Right ventricle myocardium inferior (tissue), 1 donor: ENCODE measurements at regions not wholly inside any gene's neighbourhood (a gene's known extent, or its start where the extent isn't known, plus 50 kb on each side); places are given as distances from the start of the nearest gene placed in this dataset.

ENCODE experiments used
- ATAC-seq: fragments of 200-7000 bp; cut with Tn5 transposase; one replicate; pipeline ENCODE4 v1.9.1; 2020; ENCODE audit warnings: mild to moderate bottlenecking, moderate library complexity
- DNase-seq: peaks from one replicate; pipeline ENCODE4 v3.0.0; 2021; ENCODE audit errors: missing footprints
- intact Hi-C: fragments of 100-400 bp; cut with DNase I; formaldehyde crosslinking; loops from one replicate; pipeline ENCODE4 v1.11.0; 2022
- donor health status: DM: no; HTN: yes; CAD: no; lungs with severe emphysema.

- intact Hi-C loops, result no loop called here
- ATAC-seq (no peak), DNase-seq (no peak)
These were observed 52.3 kb downstream of the HDGFL1 start for GRCh38 chr6:22621701-22622100.

- ATAC-seq (no peak), DNase-seq (no peak)
- intact Hi-C loops, result no loop called here
These were observed 53.0 kb downstream of the HDGFL1 start for GRCh38 chr6:22622351-22622750.

GRCh38 chr6:22622813-22623212 lies 53.4 kb downstream of the HDGFL1 start:
- DNase-seq (no peak), ATAC-seq (no peak)
- intact Hi-C loops, result no loop called here

- intact Hi-C loops, result no loop called here
- ATAC-seq (no peak), DNase-seq (no peak)
These were observed 58.3 kb downstream of the HDGFL1 start for GRCh38 chr6:22627644-22628043.

- ATAC-seq (peak; percentile 71), DNase-seq (no peak)
- intact Hi-C loops, result no loop called here
These were observed 61.7 kb downstream of the HDGFL1 start for GRCh38 chr6:22631091-22631490.

- intact Hi-C loops, result no loop called here
- ATAC-seq (no peak), DNase-seq (no peak)
These were observed 63.3 kb downstream of the HDGFL1 start for GRCh38 chr6:22632581-22633145.

GRCh38 chr6:22636452-22636851 lies 67.1 kb downstream of the HDGFL1 start:
- ATAC-seq (no peak), DNase-seq (no peak)
- intact Hi-C loops, result no loop called here

- no peak for ATAC-seq
- no peak for DNase-seq
- intact Hi-C loops, result no loop called here
These were observed 68.4 kb downstream of the HDGFL1 start for GRCh38 chr6:22637782-22638181.

GRCh38 chr6:22638320-22638719 lies 69.0 kb downstream of the HDGFL1 start:
- no peak for ATAC-seq
- DNase-seq, result no peak
- intact Hi-C loops, result no loop called here

- no peak for DNase-seq
- ATAC-seq, result no peak
- intact Hi-C loops, result no loop called here
These were observed 72.9 kb downstream of the HDGFL1 start for GRCh38 chr6:22642254-22642653.

GRCh38 chr6:22643780-22644179 lies 74.4 kb downstream of the HDGFL1 start:
- intact Hi-C loops, result no loop called here

GRCh38 chr6:22647719-22648118 lies 78.4 kb downstream of the HDGFL1 start:
- ATAC-seq (no peak), DNase-seq (no peak)
- intact Hi-C loops, result no loop called here

More at GRCh38 chr6:22643780-22644179, 74.4 kb downstream of the HDGFL1 start:
- no peak for DNase-seq
- ATAC-seq, result no peak

GRCh38 chr6:22651731-22652130 lies 82.4 kb downstream of the HDGFL1 start:
- DNase-seq, result no peak
- intact Hi-C loops, result no loop called here

GRCh38 chr6:22653980-22654610 lies 84.7 kb downstream of the HDGFL1 start:
- DNase-seq, result no peak
- ATAC-seq, result no peak
- intact Hi-C loops, result no loop called here

More at GRCh38 chr6:22651731-22652130, 82.4 kb downstream of the HDGFL1 start:
- ATAC-seq, result no peak

- intact Hi-C loops, result no loop called here
- ATAC-seq (no peak), DNase-seq (no peak)
These were observed 87.5 kb downstream of the HDGFL1 start for GRCh38 chr6:22656706-22657351.

- intact Hi-C loops, result no loop called here
- ATAC-seq (no peak), DNase-seq (no peak)
These were observed 88.1 kb downstream of the HDGFL1 start for GRCh38 chr6:22657352-22657980.

GRCh38 chr6:22658183-22658582 lies 88.8 kb downstream of the HDGFL1 start:
- DNase-seq (no peak), ATAC-seq (no peak)
- intact Hi-C loops, result no loop called here

- ATAC-seq (peak; percentile 54), DNase-seq (no peak)
- intact Hi-C loops, result no loop called here
These were observed 89.6 kb downstream of the HDGFL1 start for GRCh38 chr6:22658934-22659333.

GRCh38 chr6:22664968-22665367 lies 95.6 kb downstream of the HDGFL1 start:
- ATAC-seq (no peak), DNase-seq (no peak)
- intact Hi-C loops, result loop anchor here (5.0 kb wide), 5 partner anchors 53 to 1078 kb away; no protein-coding TSS in a partner anchor

- ATAC-seq (no peak), DNase-seq (no peak)
- intact Hi-C loops, result loop anchor here (5.0 kb wide), 5 partner anchors 54 to 1079 kb away; no protein-coding TSS in a partner anchor
These were observed 96.7 kb downstream of the HDGFL1 start for GRCh38 chr6:22666021-22666420.
